ENCODE measurements at regions not wholly inside any gene's neighbourhood (a gene's known extent, or its start where the extent isn't known, plus 50 kb on each side); places are given as distances from the start of the nearest gene placed in this dataset.

- peak overlapping the region in 2 of 3 experiments; percentile 34 to 52; a peak in 4 of 7 replicates for H3K27ac Mint-ChIP-seq
- no CpG with 5 or more reads among the region's 5 CpGs for WGBS (ENCODE audit: extremely low coverage, insufficient read length, low lambda C conversion rate)
Observed at GRCh38 chrX:103437147-103437873, 61.0 kb downstream of the BEX3 start.

More at GRCh38 chrX:103437147-103437873, 61.0 kb downstream of the BEX3 start:
- Histone ChIP-seq H2AK5ac (ENCODE audit: insufficient read length, low read length) (no peak overlapping the region), H2BK20ac (ENCODE audit: low read depth, low read length, poor library complexity, severe bottlenecking) (no peak overlapping the region), H3K23me2 (ENCODE audit: insufficient read length, low read depth, low read length, poor library complexity, severe bottlenecking) (no peaks in the 10 kb centered on the region), H3K4me1 (ENCODE audit: insufficient read depth, low read length) (peaks cover 3% of the 10 kb centered on the region; the same call in 1 of the 2 replicates), H3K9me3 (ENCODE audit: control insufficient read depth, low read depth, low read length) (no peaks in the 10 kb centered on the region), H4K91ac (ENCODE audit: insufficient read length, low read depth, low read length) (no peak overlapping the region), H3K23ac (ENCODE audit: insufficient read length, low read depth, low read length) (no peak overlapping the region), H2BK5ac (ENCODE audit: insufficient read length, low read length) (no peak overlapping the region), H3K27me3 (ENCODE audit: insufficient read depth, low read length) (no peaks in the 10 kb centered on the region), H2BK12ac (ENCODE audit: insufficient read length, low read depth, low read length) (no peak overlapping the region), H3K79me1 (ENCODE audit: insufficient read depth, low read depth, low read length, poor library complexity, severe bottlenecking) (no peaks in the 10 kb centered on the region), H2BK120ac (ENCODE audit: low read depth, low read length, poor library complexity, severe bottlenecking) (no peak overlapping the region), H3K18ac (ENCODE audit: insufficient read length, low read depth, low read length) (no peak overlapping the region), H2BK15ac (ENCODE audit: low read depth, low read length) (0 out of 2 replicates have a peak overlapping the region, but pooled peaks have one; percentile 4), H4K5ac (ENCODE audit: insufficient read length, low read depth, low read length) (no peak overlapping the region), H4K20me1 (ENCODE audit: control insufficient read depth, insufficient read depth, insufficient read length) (no peaks in the 10 kb centered on the region), H3K4me2 (ENCODE audit: insufficient read depth, insufficient read length, low read length) (no peak overlapping the region), H2AFZ (ENCODE audit: low read length) (no peak overlapping the region), H3K4ac (ENCODE audit: low read depth, low read length) (no peak overlapping the region), H4K8ac (replicated peaks; ENCODE audit: insufficient read length, low read depth, low read length) (no peak overlapping the region), H3K79me2 (ENCODE audit: insufficient read depth, low read length) (no peaks in the 10 kb centered on the region), H3K27ac (ENCODE audit: insufficient read length, low read depth, low read length) (no peak overlapping the region), H3K14ac (ENCODE audit: insufficient read depth, low read length) (no peak overlapping the region), H3K9ac (ENCODE audit: extremely low read depth, insufficient read length, low read length) (no peak overlapping the region), H3T11ph (ENCODE audit: low read length) (no peak overlapping the region), H3K56ac (ENCODE audit: insufficient read length, low read depth, low read length) (no peak overlapping the region)
- DNase-seq: no peak
- H3K36me3 Mint-ChIP-seq (ENCODE audit: insufficient read depth in 1 of 3, low read depth in 3 of 3): peaks cover 13 to 27% (median 23%) of the 10 kb centered on the region in 3 experiments; a peak in 6 of 7 replicates
- H3K9me3 Mint-ChIP-seq: peaks cover 28 to 45% of the 10 kb centered on the region in 2 experiments
- no peak overlapping the region for H3K4me3 Mint-ChIP-seq
- peaks cover 53 to 65% of the 10 kb centered on the region in 2 experiments for H3K4me1 Mint-ChIP-seq
- H3K27me3 Mint-ChIP-seq (ENCODE audit: low read depth): peaks cover 1% of the 10 kb centered on the region; the same call in 1 of the 2 replicates
- TF ChIP-seq, protein P1, sequence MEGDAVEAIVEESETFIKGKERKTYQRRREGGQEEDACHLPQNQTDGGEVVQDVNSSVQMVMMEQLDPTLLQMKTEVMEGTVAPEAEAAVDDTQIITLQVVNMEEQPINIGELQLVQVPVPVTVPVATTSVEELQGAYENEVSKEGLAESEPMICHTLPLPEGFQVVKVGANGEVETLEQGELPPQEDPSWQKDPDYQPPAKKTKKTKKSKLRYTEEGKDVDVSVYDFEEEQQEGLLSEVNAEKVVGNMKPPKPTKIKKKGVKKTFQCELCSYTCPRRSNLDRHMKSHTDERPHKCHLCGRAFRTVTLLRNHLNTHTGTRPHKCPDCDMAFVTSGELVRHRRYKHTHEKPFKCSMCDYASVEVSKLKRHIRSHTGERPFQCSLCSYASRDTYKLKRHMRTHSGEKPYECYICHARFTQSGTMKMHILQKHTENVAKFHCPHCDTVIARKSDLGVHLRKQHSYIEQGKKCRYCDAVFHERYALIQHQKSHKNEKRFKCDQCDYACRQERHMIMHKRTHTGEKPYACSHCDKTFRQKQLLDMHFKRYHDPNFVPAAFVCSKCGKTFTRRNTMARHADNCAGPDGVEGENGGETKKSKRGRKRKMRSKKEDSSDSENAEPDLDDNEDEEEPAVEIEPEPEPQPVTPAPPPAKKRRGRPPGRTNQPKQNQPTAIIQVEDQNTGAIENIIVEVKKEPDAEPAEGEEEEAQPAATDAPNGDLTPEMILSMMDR (conservative IDR thresholded peaks at IDR 0.05): no peak

Data from H9 (cell line).